ENCODE measurements at regions not wholly inside any gene's neighbourhood (a gene's known extent, or its start where the extent isn't known, plus 50 kb on each side); places are given as distances from the start of the nearest gene placed in this dataset.

GRCh38 chr15:77773903-77774302 lies 141.2 kb upstream of the LINGO1 start:
- TF ChIP-seq, protein P1, sequence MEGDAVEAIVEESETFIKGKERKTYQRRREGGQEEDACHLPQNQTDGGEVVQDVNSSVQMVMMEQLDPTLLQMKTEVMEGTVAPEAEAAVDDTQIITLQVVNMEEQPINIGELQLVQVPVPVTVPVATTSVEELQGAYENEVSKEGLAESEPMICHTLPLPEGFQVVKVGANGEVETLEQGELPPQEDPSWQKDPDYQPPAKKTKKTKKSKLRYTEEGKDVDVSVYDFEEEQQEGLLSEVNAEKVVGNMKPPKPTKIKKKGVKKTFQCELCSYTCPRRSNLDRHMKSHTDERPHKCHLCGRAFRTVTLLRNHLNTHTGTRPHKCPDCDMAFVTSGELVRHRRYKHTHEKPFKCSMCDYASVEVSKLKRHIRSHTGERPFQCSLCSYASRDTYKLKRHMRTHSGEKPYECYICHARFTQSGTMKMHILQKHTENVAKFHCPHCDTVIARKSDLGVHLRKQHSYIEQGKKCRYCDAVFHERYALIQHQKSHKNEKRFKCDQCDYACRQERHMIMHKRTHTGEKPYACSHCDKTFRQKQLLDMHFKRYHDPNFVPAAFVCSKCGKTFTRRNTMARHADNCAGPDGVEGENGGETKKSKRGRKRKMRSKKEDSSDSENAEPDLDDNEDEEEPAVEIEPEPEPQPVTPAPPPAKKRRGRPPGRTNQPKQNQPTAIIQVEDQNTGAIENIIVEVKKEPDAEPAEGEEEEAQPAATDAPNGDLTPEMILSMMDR (conservative IDR thresholded peaks at IDR 0.05; ENCODE audit: low read depth), result no peak
- no peak for DNase-seq (ENCODE audit: low spot score)
- ChIA-PET POLR2A (ENCODE audit: low non-redundant PET) (no interaction called here), CTCF (no interaction called here)
- H3K27ac ChIP-seq, result no peak overlapping the region

DNA sequence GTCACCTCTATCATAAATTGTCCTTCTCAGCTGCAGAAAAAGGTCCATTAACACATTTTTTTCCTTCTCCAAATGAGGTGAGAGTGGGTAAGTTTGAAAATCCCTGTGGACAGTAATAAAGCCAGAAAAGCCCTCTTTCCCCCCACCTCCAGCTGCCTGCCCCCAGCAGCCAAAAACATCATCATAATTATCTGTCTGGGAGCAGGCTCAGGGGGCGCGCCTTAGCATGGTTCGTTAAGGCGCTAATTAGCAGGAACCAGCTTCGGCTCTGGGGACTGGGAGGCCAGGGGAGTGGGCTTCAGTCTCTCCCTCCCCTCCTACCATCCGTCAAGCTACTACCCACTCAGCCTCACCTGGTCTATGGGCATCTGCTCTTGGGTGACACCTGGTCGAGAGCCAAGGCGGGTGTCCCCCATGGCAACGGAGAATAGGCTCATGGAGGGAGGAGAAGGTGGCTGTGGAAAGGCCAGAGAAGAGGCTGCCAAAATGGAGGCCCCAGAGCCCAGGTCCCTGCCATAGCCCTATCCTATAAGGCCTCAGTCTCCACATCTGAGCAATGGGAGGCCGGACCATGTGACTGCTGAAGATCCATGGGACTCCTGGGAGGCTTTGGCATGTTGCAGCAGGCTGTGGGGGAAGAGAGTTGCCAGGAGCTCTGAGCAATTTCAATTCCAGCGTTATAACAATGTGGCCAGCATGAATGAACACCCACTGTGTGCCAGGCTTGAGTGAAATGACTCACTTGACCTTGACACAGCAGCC lies 140.1 kb upstream of the LINGO1 start:
- CTCF ChIA-PET, result interaction anchor here (0.7 kb wide), 1 partner anchor 158 kb away, joined by 5 read pairs; no protein-coding TSS in a partner anchor
- H3K27ac ChIP-seq, result no peak overlapping the region

GRCh38 chr15:77771616-77772015 lies 138.9 kb upstream of the LINGO1 start:
- no peak for DNase-seq (ENCODE audit: low spot score)
- no peak overlapping the region for H3K27ac ChIP-seq
- ChIA-PET CTCF (no interaction called here), POLR2A (ENCODE audit: low non-redundant PET) (no interaction called here)
- TF ChIP-seq, protein P1 (conservative IDR thresholded peaks at IDR 0.05; ENCODE audit: low read depth), result no peak

More for the DNA sequence above, 140.1 kb upstream of the LINGO1 start:
- TF ChIP-seq, protein P1 (conservative IDR thresholded peaks at IDR 0.05; ENCODE audit: low read depth), result no peak
- no peak for DNase-seq (ENCODE audit: low spot score)
- POLR2A ChIA-PET (ENCODE audit: low non-redundant PET), result no interaction called here

DNA sequence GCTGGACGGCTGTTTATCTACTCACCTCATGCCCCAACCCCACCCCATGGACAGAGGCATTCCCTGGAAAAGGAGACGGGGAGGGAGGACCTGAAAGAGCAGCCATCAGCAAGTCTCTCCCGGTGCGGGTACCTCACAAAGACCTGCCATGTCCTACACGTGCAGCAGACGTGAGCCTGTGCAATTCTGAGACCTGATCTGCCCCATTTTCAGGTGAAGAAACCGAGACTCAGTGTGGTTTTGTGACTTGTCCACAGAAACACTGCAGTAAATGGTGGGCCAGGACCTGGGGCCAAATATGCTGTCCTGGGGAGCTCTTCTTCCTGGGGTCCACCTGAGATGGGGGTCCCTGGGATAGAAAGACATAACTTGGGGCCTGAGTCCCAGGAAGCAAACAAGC lies 137.0 kb upstream of the LINGO1 start:
- CTCF ChIA-PET, result interaction anchor here (0.7 kb wide), 1 partner anchor 140 kb away, joined by 3 read pairs; no protein-coding TSS in a partner anchor
- POLR2A ChIA-PET (ENCODE audit: low non-redundant PET), result no interaction called here
- DNase-seq (ENCODE audit: low spot score), result no peak
- H3K27ac ChIP-seq, result no peak overlapping the region
- TF ChIP-seq, protein P1 (conservative IDR thresholded peaks at IDR 0.05; ENCODE audit: low read depth), result no peak

DNA sequence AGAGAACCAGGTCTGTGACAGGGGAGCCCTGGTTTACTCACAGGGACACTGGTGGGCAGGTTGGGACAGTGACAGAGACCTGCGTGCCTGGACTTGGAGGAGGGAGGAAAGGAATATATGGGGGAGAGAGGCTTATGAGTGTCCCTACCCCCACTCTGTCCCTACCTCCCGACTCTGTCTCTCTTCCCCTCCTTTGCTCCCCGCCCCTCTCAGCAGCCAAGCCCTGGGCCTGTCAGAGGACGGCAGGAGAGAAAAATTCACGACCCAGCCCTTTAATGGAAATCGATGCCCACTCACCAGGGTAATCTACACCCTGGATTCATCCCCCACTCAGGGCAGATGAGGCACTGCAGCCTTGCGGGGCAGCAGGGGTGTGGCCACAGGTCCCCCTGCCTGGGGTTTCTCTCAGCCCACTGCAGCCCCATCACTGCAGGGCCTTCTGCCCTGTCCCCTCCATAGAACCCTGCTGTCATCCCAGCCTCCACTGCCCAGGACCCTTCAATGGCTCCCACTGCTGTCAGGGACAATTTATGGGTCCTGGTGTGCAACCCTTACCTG lies 135.9 kb upstream of the LINGO1 start:
- H3K27ac ChIP-seq, result no peak overlapping the region
- DNase-seq (ENCODE audit: low spot score), result no peak
- ChIA-PET POLR2A (ENCODE audit: low non-redundant PET) (no interaction called here), CTCF (no interaction called here)
- TF ChIP-seq, protein P1 (conservative IDR thresholded peaks at IDR 0.05; ENCODE audit: low read depth), result no peak

GRCh38 chr15:77768107-77768506 lies 135.4 kb upstream of the LINGO1 start:
- no peak overlapping the region for H3K27ac ChIP-seq
- POLR2A ChIA-PET (ENCODE audit: low non-redundant PET), result no interaction called here
- TF ChIP-seq, protein P1 (conservative IDR thresholded peaks at IDR 0.05; ENCODE audit: low read depth), result no peak
- CTCF ChIA-PET, result no interaction called here
- DNase-seq (ENCODE audit: low spot score), result no peak

Data from RWPE1 (cell line).